HG03280 (cell line): ENCODE measurements at regions not wholly inside any gene's neighbourhood (a gene's known extent, or its start where the extent isn't known, plus 50 kb on each side); places are given as distances from the start of the nearest gene placed in this dataset.

ENCODE experiments used
- ATAC-seq: cut with Tn5 transposase; IDR thresholded peaks from one replicate; pipeline ENCODE4 v1.9.1; 2021; ENCODE audit warnings: mild to moderate bottlenecking, moderate library complexity; ENCODE audit not compliant: unreplicated experiment

- ATAC-seq: no peak
Observed at GRCh38 chr20:41889126-41889843, 271.1 kb upstream of the CHD6 start.

DNA sequence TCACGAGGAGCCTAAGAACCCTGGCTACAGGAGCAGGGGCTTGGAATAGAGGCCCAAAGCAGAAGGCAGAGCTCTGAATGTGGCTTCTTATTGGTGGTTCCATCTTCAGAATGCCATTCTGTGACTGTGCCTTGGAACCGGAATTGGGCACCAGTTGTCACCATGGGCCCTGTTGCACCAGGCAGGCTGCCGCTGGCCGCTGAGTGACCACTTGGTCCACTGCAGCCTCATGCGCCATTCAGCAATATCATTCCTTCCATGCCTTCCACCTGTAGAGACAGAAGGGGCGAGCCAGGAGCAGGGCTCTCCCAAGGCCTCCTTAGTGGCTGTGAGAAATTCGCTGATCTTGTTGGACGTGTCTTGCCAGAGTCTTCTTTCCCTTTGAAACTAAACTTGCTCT, 270.3 kb upstream of the CHD6 start:
- no peak for ATAC-seq

- no peak for ATAC-seq
Observed at GRCh38 chr20:41887500-41887899, 269.3 kb upstream of the CHD6 start.

- ATAC-seq: no peak
Observed at GRCh38 chr20:41881466-41882046, 263.4 kb upstream of the CHD6 start.

- no peak for ATAC-seq
Observed at GRCh38 chr20:41879123-41879522, 260.9 kb upstream of the CHD6 start.

GRCh38 chr20:41877911-41878310, 259.7 kb upstream of the CHD6 start:
- ATAC-seq: no peak

- ATAC-seq: no peak
Observed at GRCh38 chr20:41874658-41875057, 256.5 kb upstream of the CHD6 start.

GRCh38 chr20:41872930-41873329, 254.8 kb upstream of the CHD6 start:
- no peak for ATAC-seq

DNA sequence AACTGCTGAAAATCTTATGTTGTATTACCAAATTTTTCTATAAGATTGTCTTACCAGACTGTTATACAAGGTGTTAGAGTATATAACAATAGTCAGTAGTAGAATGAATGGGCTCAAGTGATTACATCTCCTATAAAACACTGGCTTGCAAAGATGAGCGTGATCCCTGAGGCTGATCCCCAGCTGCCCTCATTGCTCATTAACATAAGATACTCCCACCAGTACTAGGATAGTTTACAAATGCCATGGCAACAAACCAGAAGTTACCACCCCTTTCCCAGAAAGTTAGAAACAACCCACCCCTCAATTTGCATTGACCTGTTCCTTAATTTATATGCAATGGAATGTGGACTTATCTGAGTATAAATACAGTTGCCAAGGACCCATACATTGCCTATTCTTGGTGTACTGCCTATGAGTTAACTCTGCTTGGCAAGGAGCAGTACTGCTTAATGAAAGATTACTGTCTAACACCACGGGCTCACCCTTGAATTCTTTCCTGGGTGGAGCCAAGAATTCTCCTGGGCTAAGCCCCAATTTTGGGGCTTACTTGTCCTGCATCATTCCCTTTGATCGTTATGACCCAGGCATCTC, 252.8 kb upstream of the CHD6 start:
- no peak for ATAC-seq

- ATAC-seq: no peak
Observed at GRCh38 chr20:41869261-41869660, 251.1 kb upstream of the CHD6 start.

DNA sequence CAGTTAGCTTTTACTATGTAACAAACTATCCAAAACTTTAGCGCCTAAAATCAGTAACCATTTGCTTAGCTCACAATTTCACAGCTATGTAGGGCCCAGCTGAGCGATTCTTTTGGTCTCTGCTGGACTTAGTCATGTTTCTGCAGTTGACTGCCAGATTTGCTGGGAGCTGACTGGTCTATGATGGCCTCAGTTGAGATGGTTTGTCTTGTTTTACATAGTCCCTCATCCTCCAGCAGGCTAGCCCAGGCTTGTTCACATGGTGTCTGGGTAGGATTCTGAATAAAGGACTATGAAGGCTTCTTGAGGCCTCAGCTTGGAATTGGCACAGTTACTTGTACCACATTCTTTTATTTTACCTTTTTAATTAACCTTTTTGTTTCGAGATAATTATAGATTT, 247.8 kb upstream of the CHD6 start:
- ATAC-seq: no peak

- no peak for ATAC-seq
Observed at GRCh38 chr20:41862476-41862875, 244.3 kb upstream of the CHD6 start.

DNA sequence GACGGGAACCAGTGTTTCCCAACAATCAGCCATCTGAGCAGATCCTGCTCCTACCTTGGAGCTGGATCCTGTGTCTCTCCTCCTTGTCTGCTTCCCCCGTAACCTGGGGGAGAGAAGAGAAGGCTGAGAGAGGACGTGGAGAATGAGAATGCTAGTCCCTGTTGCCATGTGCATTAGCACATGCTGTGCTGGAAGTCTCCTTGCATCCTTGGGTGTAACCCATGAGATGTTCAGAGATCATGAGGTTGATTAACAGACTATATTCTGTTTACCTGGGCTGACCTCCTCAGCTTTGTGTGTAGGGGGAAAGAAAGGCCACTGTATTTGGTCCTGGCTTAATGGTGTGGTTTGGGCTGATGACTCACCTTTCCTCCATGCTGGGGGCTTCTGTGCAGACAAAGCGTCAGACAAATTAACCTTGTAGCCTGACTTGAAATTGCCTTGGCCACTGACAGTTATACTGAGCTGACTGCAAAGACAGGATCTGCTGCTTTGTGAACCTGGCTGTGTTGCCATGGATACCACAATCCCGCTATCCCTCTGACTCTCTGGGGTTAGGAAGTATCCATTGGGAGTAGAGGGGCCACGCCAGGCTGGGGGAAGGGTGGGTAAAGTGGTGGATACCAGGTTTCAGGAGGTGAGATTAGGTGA, 243.7 kb upstream of the CHD6 start:
- ATAC-seq: no peak

GRCh38 chr20:41854765-41855164, 236.6 kb upstream of the CHD6 start:
- no peak for ATAC-seq

DNA sequence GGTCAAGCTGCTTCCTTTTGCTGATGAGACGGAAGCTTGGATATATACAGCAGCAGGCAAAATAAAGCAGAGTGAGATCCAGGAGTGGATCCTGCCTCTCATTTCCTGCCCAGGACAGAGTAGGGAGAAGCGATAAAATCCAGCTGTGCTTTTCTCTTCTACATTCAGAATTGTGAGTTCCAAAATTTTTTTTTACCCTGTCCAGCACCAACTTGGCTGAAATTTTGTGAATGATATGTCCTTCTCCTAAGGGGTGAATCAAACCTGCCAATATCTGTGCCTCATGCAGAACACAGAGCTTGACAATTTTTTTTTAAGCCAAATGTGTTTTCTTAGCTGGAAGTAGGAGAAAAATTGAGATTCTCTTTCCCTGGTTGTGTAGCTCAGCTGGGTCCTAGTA, 235.6 kb upstream of the CHD6 start:
- ATAC-seq: no peak

- no peak for ATAC-seq
Observed at GRCh38 chr20:41848180-41848579, 230.0 kb upstream of the CHD6 start.

- no peak for ATAC-seq
Observed at GRCh38 chr20:41837669-41838224, 219.6 kb upstream of the CHD6 start.

- no peak for ATAC-seq
Observed at GRCh38 chr20:41833739-41834138, 215.6 kb upstream of the CHD6 start.

- ATAC-seq: no peak
Observed at GRCh38 chr20:41830702-41831101, 212.5 kb upstream of the CHD6 start.

GRCh38 chr20:41819436-41819835, 201.3 kb upstream of the CHD6 start:
- ATAC-seq: no peak

- no peak for ATAC-seq
Observed at GRCh38 chr20:41818991-41819390, 200.8 kb upstream of the CHD6 start.

DNA sequence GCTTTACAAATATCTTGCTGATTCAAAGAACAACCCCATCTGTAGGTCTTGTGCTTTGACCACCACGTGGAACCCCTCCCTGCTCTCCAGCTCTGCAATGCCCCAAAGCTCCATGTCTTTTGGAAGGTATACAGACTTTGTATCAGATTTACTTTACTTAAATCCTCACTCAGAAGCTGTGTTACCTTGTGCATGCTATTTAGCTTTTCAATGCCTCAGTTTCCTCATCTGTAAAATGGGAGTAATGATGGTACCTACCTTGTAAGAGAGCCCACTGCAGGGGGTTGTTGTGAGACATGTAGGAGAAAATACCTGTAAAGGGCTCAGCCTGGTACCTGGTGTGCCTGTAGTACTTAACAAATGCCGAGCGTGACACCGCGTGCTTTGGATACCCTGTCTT, 200.2 kb upstream of the CHD6 start:
- no peak for ATAC-seq
